Nephron (organoid): ENCODE measurements at regions not wholly inside any gene's neighbourhood (a gene's known extent, or its start where the extent isn't known, plus 50 kb on each side); places are given as distances from the start of the nearest gene placed in this dataset.

Experiments
- H3K27ac Mint-ChIP-seq, 3 experiments: 2 replicates each; pipeline ENCODE4 v1.8.0; 2020; ENCODE audit warnings: mixed read lengths in 3 of 3, mild to moderate bottlenecking in 2 of 3, moderate library complexity in 1 of 3
- H3K27me3 Mint-ChIP-seq: 2 replicates; pipeline ENCODE4 v1.8.0; 2021; ENCODE audit warnings: low read depth, mild to moderate bottlenecking, moderate library complexity, mixed read lengths
- H3K36me3 Mint-ChIP-seq: 2 replicates; pipeline ENCODE4 v1.8.0; 2020; ENCODE audit warnings: low read depth, mixed read lengths
- H3K4me1 Mint-ChIP-seq: 2 replicates; pipeline ENCODE4 v1.8.0; 2020; ENCODE audit warnings: mixed read lengths
- H3K4me3 Mint-ChIP-seq, 3 experiments: 2 replicates each; pipeline ENCODE4 v1.8.0; 2020; ENCODE audit warnings: mild to moderate bottlenecking in 3 of 3, mixed read lengths in 3 of 3, moderate library complexity in 2 of 3
- H3K9me3 Mint-ChIP-seq: 2 replicates; pipeline ENCODE4 v1.8.0; 2020; ENCODE audit warnings: mixed read lengths
- TF ChIP-seq, protein P1 (sequence below), 3 experiments: fragments of 200-600 bp; sonication (generic); IDR thresholded peaks; one replicate each; pipeline ENCODE4 v1.5.0; 2021; ENCODE audit warnings: antibody characterized with exemption in 3 of 3; ENCODE audit not compliant: unreplicated experiment in 3 of 3

- TF ChIP-seq, protein P1, sequence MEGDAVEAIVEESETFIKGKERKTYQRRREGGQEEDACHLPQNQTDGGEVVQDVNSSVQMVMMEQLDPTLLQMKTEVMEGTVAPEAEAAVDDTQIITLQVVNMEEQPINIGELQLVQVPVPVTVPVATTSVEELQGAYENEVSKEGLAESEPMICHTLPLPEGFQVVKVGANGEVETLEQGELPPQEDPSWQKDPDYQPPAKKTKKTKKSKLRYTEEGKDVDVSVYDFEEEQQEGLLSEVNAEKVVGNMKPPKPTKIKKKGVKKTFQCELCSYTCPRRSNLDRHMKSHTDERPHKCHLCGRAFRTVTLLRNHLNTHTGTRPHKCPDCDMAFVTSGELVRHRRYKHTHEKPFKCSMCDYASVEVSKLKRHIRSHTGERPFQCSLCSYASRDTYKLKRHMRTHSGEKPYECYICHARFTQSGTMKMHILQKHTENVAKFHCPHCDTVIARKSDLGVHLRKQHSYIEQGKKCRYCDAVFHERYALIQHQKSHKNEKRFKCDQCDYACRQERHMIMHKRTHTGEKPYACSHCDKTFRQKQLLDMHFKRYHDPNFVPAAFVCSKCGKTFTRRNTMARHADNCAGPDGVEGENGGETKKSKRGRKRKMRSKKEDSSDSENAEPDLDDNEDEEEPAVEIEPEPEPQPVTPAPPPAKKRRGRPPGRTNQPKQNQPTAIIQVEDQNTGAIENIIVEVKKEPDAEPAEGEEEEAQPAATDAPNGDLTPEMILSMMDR (IDR thresholded peaks at IDR 0.05; ENCODE audit: unreplicated experiment in 3 of 3), result no peak
- H3K4me3 Mint-ChIP-seq, result no peak overlapping the region
Measured at GRCh38 chr5:54727874-54728587, 210.5 kb downstream of the SNX18 start.

GRCh38 chr5:54725391-54726280, 208.1 kb downstream of the SNX18 start:
- TF ChIP-seq, protein P1 (IDR thresholded peaks at IDR 0.05; ENCODE audit: unreplicated experiment in 3 of 3), result no peak
- no peaks in the 10 kb centered on the region for H3K9me3 Mint-ChIP-seq
- no peak overlapping the region for H3K4me3 Mint-ChIP-seq
- no peaks in the 10 kb centered on the region for H3K27me3 Mint-ChIP-seq
- H3K27ac Mint-ChIP-seq, result no peak overlapping the region
- peaks cover 17% of the 10 kb centered on the region for H3K4me1 Mint-ChIP-seq
- no peaks in the 10 kb centered on the region for H3K36me3 Mint-ChIP-seq

More at GRCh38 chr5:54727874-54728587, 210.5 kb downstream of the SNX18 start:
- no peak overlapping the region for H3K27ac Mint-ChIP-seq
- H3K27me3 Mint-ChIP-seq, result no peaks in the 10 kb centered on the region
- no peaks in the 10 kb centered on the region for H3K9me3 Mint-ChIP-seq
- H3K36me3 Mint-ChIP-seq, result no peaks in the 10 kb centered on the region
- H3K4me1 Mint-ChIP-seq, result no peaks in the 10 kb centered on the region

GRCh38 chr5:54722846-54723433, 205.4 kb downstream of the SNX18 start:
- H3K9me3 Mint-ChIP-seq, result peaks cover 3% of the 10 kb centered on the region
- H3K27ac Mint-ChIP-seq, result peak overlapping the region in 2 of 3 experiments; percentile 67 to 68
- peaks cover 41% of the 10 kb centered on the region for H3K4me1 Mint-ChIP-seq
- no peaks in the 10 kb centered on the region for H3K36me3 Mint-ChIP-seq
- TF ChIP-seq, protein P1 (IDR thresholded peaks at IDR 0.05; ENCODE audit: unreplicated experiment in 3 of 3), result no peak
- no peak overlapping the region for H3K4me3 Mint-ChIP-seq
- H3K27me3 Mint-ChIP-seq, result no peaks in the 10 kb centered on the region

DNA sequence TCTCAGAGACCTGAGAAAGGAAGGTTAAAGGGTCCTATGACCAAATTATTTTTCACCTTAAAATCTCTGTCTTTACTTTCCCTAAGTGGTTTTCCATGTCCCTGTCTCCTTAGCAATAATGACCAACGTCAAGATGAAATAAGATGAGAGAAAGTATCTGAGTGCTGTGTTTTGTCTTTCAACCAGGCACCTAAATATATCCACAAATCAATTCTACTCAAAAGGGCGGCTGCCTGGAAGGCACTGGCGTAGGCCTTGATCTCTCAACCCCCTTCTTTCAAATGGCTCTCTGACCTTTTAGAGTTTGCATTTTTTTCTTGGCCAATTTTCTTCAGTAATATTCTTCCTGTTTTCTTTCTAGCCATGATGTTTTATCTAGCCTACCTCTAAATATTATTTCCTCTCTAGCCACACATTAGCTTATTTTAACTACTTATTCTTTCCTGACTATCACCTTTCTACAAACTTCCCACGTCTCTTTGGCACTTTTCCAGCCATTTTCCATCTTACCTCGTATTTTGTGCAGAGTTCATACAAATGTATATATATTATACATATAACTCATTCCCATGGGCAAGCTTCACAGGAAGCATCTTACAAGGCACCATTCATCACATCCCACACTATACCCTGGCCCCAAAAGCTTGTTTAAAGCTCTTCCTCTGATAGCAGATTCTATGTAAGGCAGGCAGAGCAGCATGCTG, 204.5 kb downstream of the SNX18 start:
- no peak overlapping the region for H3K4me3 Mint-ChIP-seq
- H3K9me3 Mint-ChIP-seq, result peaks cover 3% of the 10 kb centered on the region
- no peaks in the 10 kb centered on the region for H3K36me3 Mint-ChIP-seq
- no peaks in the 10 kb centered on the region for H3K27me3 Mint-ChIP-seq
- peaks cover 45% of the 10 kb centered on the region for H3K4me1 Mint-ChIP-seq
- H3K27ac Mint-ChIP-seq, result peak overlapping the region; percentile 55 to 67 (median 63)
- TF ChIP-seq, protein P1 (IDR thresholded peaks at IDR 0.05; ENCODE audit: unreplicated experiment in 3 of 3), result no peak

GRCh38 chr5:54721116-54721515, 203.6 kb downstream of the SNX18 start:
- Mint-ChIP-seq H3K4me3 (no peak overlapping the region), H3K27ac (peak overlapping the region; percentile 55 to 76 (median 67)), H3K27me3 (no peaks in the 10 kb centered on the region), H3K4me1 (peaks cover 45% of the 10 kb centered on the region), H3K36me3 (no peaks in the 10 kb centered on the region), H3K9me3 (peaks cover 11% of the 10 kb centered on the region)
- TF ChIP-seq, protein P1 (IDR thresholded peaks at IDR 0.05; ENCODE audit: unreplicated experiment in 3 of 3), result no peak
